HG03097 (cell line): ENCODE measurements at regions not wholly inside any gene's neighbourhood (a gene's known extent, or its start where the extent isn't known, plus 50 kb on each side); places are given as distances from the start of the nearest gene placed in this dataset.
A peak's percentile ranks its signal among the peaks of the same experiment; 100 is the strongest.
"Not testable (repeated sequence)": the region's sequence is repeated elsewhere in the genome, so short reads cannot be mapped to it uniquely, and the experiment has no call there.

Experiments
- ATAC-seq: cut with Tn5 transposase; IDR thresholded peaks from one replicate; pipeline ENCODE4 v1.9.1; 2021; ENCODE audit not compliant: unreplicated experiment, low FRiP score

DNA sequence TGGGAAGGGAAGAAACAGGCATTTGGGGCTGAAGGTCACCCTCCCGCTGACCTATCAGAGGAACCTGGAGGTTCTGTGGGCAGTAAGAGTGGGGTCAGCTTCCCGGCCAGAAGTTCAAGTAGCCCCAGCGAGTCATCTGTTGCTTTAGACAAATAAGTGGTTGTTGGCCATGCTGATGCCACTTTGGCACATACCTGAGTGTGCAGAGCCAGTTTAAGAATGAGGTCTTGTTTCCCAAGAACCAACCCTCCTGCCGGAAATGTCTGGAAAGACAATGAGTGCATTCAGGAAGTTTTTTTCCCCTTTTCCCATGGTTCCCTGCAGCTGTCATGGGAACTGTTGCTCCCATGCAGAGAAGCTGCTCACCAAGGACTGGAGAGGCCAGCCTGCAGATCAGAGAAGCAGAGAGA is 166.7 kb downstream of the ZNF621 start:
- ATAC-seq, result no peak

DNA sequence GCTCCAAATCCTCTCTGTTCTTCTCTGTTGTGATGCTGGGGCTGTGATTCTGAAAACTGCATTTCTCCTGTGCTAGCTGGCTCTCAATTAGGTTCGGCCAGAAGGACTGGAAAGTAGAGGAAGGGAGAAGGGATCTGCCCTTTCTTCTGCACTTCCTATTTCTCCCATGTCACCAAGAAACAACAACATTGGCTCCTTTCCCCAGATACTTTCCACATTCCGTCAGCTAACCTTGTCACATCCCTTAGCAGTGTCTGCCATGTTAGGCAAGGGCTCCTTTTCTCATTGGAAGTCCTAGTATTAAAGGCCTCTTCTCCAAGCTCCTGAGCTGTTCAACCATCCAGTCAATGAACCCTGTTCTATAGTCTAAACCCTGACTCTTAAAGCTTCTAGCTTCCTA is 171.1 kb downstream of the ZNF621 start:
- no peak for ATAC-seq

DNA sequence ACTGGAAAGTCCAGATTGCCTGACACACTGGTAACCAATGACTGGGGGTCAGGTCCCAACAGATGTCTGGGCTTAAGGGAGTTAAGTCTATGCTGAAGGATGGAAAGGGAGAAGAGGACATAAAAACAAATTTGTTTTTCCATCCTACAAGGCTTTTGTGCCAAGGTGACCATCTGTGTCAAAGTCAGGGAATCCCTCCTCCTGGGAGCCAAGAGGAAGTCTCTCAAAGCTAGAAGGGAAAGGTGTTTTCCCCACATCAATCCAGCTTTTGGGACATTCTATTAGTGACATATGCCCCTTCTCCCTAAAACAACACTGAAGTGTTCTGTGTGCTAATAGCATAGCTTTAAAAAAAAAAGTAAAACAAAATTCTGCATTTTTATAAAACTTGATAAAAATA is 173.9 kb downstream of the ZNF621 start:
- not testable (repeated sequence) for ATAC-seq

DNA sequence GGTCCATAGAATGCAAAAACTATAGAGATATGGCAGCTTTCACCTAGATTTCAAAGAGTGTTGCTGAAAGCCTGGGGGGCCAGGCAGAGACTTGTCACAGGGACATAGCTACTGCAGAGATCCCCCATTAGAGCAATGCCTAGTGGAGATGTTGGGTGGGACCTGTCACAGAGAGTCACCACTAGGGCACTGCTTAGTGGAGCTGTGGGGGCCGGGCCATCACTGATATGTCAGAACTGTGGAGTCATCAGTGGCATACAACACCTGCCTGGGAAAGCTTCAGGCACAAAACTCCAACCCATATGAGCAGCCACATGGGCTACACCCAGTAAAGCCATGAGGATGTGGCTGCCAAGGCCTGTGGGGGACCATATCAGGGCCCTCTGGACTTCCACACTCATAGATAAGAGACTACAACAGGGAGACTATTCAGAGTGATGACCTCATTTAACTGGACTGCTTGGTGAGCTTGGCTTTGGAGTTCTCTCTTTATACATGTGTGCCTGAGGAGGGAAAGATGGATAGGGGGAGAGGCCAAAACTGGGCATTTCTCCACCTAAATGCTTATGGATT is 176.3 kb downstream of the ZNF621 start:
- ATAC-seq, result no peak

- no peak for ATAC-seq
Observed at GRCh38 chr3:40704224-40704623, 179.5 kb downstream of the ZNF621 start.

DNA sequence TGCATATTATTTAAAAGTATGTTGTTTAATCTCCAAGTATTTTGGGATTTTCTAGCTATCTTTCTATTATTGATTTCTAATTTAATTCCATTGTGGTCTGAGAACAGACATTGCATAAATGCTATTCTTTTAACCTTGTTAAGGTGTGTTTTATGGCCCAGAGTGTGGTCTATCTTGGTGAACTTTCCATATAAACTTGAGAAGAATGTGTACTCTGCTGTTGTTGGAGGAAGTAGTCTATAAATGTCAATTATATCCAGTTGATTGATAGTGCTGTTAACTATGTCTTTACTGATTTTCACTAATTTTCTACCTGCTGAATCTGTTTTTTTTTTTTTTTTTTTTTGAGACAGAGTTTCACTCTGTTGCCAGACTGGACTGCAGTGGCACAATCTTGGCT is 180.9 kb downstream of the ZNF621 start:
- no peak for ATAC-seq

GRCh38 chr3:40713306-40713705 is 188.5 kb downstream of the ZNF621 start:
- ATAC-seq, result no peak

DNA sequence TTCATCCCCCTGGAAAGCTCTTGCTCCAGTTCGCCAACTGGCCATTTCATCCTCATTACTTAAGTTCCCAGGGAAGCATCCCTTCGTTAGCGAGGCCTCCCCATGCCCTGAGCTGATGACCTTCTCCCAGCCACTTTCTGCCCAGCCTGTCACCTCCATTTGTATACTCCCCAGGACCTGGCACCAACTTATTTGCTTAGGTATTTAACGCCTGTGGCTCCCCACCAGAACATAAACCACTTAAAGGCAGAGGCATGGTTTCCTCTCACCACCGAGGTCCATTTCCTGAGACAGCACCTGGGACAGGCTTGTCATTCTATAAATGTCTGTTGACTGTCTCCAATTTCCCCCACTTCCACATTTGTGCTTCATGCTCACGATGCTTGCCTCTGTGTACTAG is 189.0 kb downstream of the ZNF621 start:
- no peak for ATAC-seq

DNA sequence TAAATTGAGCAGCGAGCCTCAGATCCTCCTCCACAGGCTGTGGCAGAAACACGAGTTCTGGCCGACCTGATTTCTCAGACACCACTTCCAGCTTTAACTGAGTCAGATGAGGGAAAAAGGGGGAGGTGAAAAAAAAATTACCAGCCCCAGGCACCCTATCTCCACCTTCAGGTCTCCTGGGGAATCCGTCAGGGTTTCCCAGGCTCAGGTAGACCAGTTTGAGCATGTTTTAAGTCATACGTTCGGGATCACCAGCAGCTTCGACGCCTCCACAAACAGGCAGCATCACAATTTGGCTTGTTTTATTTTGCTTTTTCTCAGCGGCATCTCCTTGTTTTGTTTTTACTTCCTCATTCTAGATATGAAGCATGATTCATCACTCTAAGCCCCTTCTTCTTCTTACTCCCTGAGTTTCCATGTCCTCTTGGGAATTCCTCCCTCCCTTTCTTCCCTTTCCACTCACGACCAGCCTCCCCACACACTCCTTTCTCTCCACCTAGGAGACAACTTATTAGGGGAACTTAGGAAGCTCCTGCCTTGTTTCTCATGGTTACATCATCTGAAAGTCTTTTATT is 190.1 kb downstream of the ZNF621 start:
- no peak for ATAC-seq

GRCh38 chr3:40715551-40715950 is 190.8 kb downstream of the ZNF621 start:
- no peak for ATAC-seq

- ATAC-seq, result no peak
Observed at GRCh38 chr3:40717471-40717870, 192.7 kb downstream of the ZNF621 start.

DNA sequence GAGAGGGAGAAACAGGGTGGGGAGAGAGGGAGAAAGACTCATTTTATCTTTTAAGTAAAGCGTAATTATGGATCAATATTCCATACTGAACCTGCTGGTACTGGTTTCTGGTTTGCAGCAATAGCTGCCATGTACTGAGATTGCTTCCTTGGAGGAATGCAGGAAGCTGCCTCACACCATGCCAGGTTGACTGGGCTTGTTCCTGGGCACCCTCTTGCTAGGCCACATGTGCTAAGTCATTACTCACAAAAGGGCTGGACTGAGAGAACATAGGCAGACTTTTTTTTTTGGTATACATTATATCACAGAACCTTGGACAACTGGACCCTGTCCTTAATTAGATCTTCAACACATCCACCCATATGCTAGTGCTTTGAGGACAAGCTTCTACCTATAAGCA is 193.4 kb downstream of the ZNF621 start:
- no peak for ATAC-seq

- peak; percentile 77 for ATAC-seq
Observed at GRCh38 chr3:40718681-40719080, 193.9 kb downstream of the ZNF621 start.

- ATAC-seq, result no peak
Observed at GRCh38 chr3:40719660-40720287, 195.0 kb downstream of the ZNF621 start.

DNA sequence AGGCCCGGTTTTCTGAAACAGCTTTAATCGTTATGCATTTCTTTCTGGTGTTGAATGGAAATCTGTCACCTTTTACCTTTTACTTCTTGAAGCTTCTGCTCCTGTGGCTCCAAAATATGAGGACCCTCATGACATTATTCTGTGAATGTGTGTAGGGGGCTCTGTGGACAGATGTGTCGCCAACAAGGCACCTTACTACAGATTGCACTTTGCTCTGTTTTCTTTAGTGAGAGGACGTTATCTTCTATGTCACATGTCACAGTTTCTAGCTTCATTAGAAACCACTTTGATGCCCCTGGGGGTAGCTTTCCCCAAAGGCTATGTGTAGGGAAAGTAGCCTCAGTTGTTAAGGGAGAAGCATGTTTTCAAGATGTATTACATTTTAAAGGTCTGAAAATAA is 195.6 kb downstream of the ZNF621 start:
- ATAC-seq, result no peak

GRCh38 chr3:40720863-40721262 is 196.1 kb downstream of the ZNF621 start:
- ATAC-seq, result no peak

GRCh38 chr3:40723083-40723660 is 198.4 kb downstream of the ZNF621 start:
- ATAC-seq, result no peak

- ATAC-seq, result no peak
Observed at GRCh38 chr3:40725031-40725430, 200.3 kb downstream of the ZNF621 start.

GRCh38 chr3:40731445-40731844 is 206.7 kb downstream of the ZNF621 start:
- ATAC-seq, result no peak

DNA sequence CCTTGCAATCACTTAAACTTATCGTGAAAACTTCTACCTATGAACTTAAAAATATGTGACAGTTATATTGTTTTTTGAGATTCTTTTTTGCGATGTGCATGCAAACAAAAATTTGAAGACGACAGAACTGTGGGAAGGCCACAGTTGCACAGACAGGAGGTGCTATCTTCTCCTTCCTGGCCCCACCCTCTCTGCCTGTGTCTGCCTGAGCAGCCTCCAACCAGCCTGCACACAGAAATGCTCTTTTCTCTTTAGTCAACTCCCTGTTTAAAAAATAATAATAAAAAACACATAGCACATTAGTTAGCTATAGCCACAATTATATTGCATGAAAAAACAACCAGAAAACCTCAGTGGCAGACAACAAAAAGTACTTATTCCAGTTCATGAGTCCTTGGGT is 212.2 kb downstream of the ZNF621 start:
- ATAC-seq, result no peak

DNA sequence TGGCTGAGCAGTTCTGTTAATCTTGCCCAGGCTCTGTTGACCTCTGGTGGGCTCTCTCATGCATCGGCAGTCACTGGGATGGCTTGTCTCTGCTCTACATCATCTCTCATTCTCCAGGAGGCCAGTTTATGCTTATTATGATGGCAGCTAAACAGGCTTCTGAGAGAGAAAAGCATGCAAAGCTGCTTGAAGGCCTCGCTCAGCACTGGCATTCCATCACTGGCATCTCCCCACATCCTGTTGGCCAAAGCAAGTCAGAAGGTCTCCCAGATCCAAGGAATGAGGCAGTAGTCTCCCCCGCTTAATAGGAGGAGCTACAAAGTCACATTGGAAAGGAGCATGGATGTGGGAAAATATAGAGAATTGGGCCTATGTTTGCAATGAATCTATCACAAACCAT is 212.6 kb downstream of the ZNF621 start:
- no peak for ATAC-seq

GRCh38 chr3:40739971-40740370 is 215.2 kb downstream of the ZNF621 start:
- no peak for ATAC-seq
